ENCODE measurements at regions not wholly inside any gene's neighbourhood (a gene's known extent, or its start where the extent isn't known, plus 50 kb on each side); places are given as distances from the start of the nearest gene placed in this dataset.
"Not testable (repeated sequence)": the region's sequence is repeated elsewhere in the genome, so short reads cannot be mapped to it uniquely, and the experiment has no call there.

DNA sequence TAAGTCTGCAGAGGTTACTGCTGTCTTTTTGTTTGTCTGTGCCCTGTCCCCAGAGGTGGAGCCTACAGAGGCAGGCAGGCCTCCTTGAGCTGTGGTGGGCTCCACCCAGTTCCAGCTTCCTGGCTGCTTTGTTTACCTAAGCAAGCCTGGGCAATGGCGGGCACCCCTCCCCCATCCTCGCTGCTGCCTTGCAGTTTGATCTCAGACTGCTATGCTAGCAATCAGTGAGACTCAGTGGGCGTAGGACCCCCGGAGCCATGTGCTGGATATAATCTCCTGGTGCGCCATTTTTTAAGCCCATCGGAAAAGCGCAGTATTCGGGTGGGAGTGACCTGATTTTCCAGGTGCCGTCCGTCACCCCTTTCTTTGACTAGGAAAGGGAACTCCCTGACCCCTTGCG, 1363.1 kb downstream of the HACE1 start:
- not testable (repeated sequence) for TF ChIP-seq EZH2 (IDR thresholded peaks at IDR 0.05; ENCODE audit: borderline replicate concordance, low read length)
- TF ChIP-seq, protein P1, sequence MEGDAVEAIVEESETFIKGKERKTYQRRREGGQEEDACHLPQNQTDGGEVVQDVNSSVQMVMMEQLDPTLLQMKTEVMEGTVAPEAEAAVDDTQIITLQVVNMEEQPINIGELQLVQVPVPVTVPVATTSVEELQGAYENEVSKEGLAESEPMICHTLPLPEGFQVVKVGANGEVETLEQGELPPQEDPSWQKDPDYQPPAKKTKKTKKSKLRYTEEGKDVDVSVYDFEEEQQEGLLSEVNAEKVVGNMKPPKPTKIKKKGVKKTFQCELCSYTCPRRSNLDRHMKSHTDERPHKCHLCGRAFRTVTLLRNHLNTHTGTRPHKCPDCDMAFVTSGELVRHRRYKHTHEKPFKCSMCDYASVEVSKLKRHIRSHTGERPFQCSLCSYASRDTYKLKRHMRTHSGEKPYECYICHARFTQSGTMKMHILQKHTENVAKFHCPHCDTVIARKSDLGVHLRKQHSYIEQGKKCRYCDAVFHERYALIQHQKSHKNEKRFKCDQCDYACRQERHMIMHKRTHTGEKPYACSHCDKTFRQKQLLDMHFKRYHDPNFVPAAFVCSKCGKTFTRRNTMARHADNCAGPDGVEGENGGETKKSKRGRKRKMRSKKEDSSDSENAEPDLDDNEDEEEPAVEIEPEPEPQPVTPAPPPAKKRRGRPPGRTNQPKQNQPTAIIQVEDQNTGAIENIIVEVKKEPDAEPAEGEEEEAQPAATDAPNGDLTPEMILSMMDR (conservative IDR thresholded peaks at IDR 0.05 in 1 of 2, IDR thresholded peaks at IDR 0.05 in 1 of 2; ENCODE audit: extremely low read depth in 1 of 2, insufficient read depth in 1 of 2, low read depth in 1 of 2, low read length in 2 of 2) = not testable (repeated sequence)
